PFSK-1 (cell line): ENCODE measurements at regions not wholly inside any gene's neighbourhood (a gene's known extent, or its start where the extent isn't known, plus 50 kb on each side); places are given as distances from the start of the nearest gene placed in this dataset.

Experiments
- FOXP2 ChIP-seq: optimal IDR thresholded peaks from 2 replicates; pipeline ENCODE3; 2011; ENCODE audit warnings: borderline replicate concordance, control low read depth, inconsistent platforms; ENCODE audit not compliant: insufficient read depth; ENCODE audit errors: extremely low read length, extremely low read depth
- REST ChIP-seq, 2 experiments: IDR thresholded peaks; 2 replicates each; pipeline versions ENCODE4 v1.6.1 to v1.8.0; 2011 to 2012; ENCODE audit warnings: low read depth in 2 of 2, low read length in 2 of 2, control low read depth in 1 of 2, inconsistent platforms in 1 of 2, mild to moderate bottlenecking in 1 of 2, moderate library complexity in 1 of 2; ENCODE audit not compliant: insufficient read depth in 1 of 2
- TAF1 ChIP-seq: IDR thresholded peaks from 2 replicates; pipeline ENCODE4 v1.6.1; 2012; ENCODE audit warnings: low read length, control low read depth, borderline replicate concordance; ENCODE audit not compliant: insufficient read depth

DNA sequence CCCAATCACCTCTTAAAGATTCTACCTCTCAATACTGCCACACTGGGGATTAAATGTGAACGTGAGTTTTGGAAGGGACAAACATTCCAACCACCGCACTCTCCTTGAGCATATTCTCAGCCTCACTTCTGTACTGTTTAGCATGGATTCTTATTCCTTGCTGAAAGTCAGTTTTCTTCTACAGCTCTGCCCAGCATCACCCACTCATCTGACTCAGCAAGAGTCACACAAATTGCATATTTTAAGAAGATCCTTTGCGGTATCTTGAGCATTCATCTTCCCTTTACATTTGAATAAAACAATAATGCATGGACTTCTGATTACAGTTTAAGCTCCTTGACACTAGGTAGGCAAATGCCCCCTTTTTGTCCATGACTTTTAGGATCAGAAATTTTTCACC is 251.6 kb upstream of the MKLN1 start:
- TF ChIP-seq REST (IDR thresholded peaks at IDR 0.05; ENCODE audit: insufficient read depth in 1 of 2, low read depth in 2 of 2, low read length in 2 of 2): no peak
- TF ChIP-seq FOXP2: no peak
- no peak for TF ChIP-seq TAF1
